ENCODE measurements at regions not wholly inside any gene's neighbourhood (a gene's known extent, or its start where the extent isn't known, plus 50 kb on each side); places are given as distances from the start of the nearest gene placed in this dataset.

DNA sequence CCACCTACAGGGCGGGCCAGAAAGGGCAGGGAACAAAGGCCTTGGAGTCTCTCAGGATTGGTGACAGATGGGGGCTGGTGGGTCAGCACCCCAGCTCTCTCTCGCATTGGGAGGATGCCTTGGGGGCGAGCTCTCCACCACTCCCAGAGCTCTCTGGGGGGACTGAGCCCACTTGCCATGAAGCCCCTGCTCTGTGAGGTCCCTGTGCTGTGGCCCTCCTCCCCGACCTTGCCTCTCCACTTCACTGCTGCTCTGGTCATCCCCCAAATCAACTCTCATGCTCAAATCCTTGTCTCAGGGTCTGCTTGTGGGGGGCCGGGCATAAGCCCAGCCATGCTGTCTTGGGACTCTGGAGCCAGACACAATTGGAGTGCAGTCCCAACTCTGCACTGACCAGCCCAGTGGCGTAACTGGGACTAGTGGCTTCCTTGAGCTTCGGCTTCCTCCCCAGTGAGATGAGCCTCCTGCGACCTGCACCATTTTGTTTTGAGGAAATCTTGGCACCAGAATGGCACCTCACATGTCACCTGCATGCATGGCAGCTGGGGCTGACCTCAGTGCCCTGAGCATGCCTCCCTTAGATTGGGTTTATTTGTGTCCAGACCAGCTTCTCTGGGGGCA is 184.5 kb downstream of the IRF8 start:
- DNase-seq (ENCODE audit: low spot score): no peak
- TF ChIP-seq CTCF (IDR thresholded peaks at IDR 0.05; ENCODE audit: extremely low read depth, missing control alignments): no peak

- no peak for DNase-seq (ENCODE audit: low spot score)
- no peak for TF ChIP-seq CTCF (IDR thresholded peaks at IDR 0.05; ENCODE audit: extremely low read depth, missing control alignments)
Measured at GRCh38 chr16:86085161-86085611, 186.2 kb downstream of the IRF8 start.

DNA sequence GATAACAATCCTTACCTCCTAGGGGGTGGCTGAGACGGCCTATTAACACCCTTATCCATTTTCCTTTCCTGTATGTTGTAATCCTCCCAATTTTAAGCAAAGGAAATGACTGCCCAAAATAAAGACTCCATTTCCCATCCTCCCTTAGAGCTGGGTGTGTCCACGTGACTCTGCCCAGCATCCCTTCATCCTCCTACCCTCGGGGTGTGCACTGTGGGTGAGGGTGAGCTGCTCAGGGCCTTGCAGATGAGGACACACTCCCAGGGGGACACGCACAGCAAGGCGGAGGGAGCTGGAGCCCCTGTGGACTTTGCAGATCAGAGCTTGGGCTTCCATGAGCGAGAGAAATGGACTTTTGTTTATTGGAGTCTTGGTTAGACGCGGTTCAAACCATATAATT is 186.8 kb downstream of the IRF8 start:
- TF ChIP-seq CTCF (IDR thresholded peaks at IDR 0.05; ENCODE audit: extremely low read depth, missing control alignments): no peak
- DNase-seq (ENCODE audit: low spot score): no peak

DNA sequence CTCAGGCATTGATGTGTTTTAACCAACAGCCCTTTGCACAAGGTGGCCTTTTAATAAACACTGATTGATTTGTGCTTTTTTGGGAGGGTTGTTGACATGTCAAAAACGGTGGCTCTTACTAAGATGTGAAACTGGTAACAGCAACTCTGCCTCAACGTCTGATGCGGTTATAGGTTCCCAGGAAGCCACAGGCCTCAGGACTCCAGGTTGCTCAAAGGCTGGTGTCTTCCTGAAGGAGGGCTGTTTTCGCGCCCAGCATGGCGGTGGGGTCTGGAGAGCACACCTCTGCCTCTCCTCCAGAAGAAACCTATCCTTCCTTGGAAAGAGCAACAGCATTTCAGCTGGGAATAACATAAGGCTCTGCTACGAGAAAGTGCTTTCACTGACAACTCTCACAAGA is 187.5 kb downstream of the IRF8 start:
- no peak for DNase-seq (ENCODE audit: low spot score)
- TF ChIP-seq CTCF (IDR thresholded peaks at IDR 0.05; ENCODE audit: extremely low read depth, missing control alignments): no peak

- no peak for DNase-seq (ENCODE audit: low spot score)
- TF ChIP-seq CTCF (IDR thresholded peaks at IDR 0.05; ENCODE audit: extremely low read depth, missing control alignments): no peak
Measured at GRCh38 chr16:86087011-86087895, 188.3 kb downstream of the IRF8 start.

DNA sequence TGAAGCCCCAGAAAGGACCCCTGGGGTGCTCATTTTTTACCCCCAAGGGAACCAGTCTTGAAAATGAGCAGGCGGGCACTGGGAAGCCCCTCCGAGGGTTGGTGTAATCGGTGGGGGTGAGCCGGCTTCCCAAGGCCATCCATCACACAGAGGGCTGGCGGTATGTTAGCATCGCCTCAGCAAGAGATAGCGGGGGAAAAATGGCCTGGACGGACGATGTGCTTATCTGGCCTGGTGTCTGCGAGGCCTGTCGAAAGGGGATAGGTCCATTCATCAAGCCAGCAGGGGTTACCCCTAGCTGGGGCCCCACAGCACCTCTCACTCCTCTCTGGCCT is 188.9 kb downstream of the IRF8 start:
- DNase-seq (ENCODE audit: low spot score): no peak
- TF ChIP-seq CTCF (IDR thresholded peaks at IDR 0.05; ENCODE audit: extremely low read depth, missing control alignments): no peak

DNA sequence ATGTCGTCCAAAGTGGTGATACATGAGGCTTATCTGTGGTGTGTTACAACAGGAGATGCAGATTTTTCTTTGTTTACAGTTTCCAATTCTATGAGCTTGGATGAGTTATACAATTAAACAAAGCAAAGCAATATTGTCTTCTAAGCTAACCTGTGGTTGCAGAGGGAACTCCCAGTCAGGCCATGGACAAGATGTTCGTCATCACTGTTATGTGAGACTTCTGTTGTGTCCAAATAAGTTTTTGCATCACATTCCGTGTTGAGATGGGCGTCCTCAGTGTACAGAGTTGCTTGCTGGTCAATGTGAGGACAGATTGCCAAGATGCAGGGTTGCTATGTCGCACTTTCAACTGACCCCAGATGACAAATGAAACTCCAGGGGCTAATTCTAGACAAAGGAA is 189.3 kb downstream of the IRF8 start:
- no peak for TF ChIP-seq CTCF (IDR thresholded peaks at IDR 0.05; ENCODE audit: extremely low read depth, missing control alignments)

More for the DNA sequence above, 189.3 kb downstream of the IRF8 start:
- DNase-seq (ENCODE audit: low spot score): no peak
